ENCODE measurements at regions not wholly inside any gene's neighbourhood (a gene's known extent, or its start where the extent isn't known, plus 50 kb on each side); places are given as distances from the start of the nearest gene placed in this dataset.

- intact Hi-C loops (cut with DNase I; ENCODE audit: low total_unique reads) (no loop called here), in situ Hi-C loops (cut with MboI; ENCODE audit: low sequenced_read_pairs in 4 of 4) (no loop called here)
- Histone ChIP-seq H3K9me3 (no peaks in the 10 kb centered on the region), H3K4me1 (no peaks in the 10 kb centered on the region), H3K4me3 (no peak overlapping the region), H3K27ac (no peak overlapping the region), H3K27me3 (no peaks in the 10 kb centered on the region), H3K36me3 (no peaks in the 10 kb centered on the region)
- no peak for DNase-seq
- no peak for ATAC-seq
- TF ChIP-seq CTCF (IDR thresholded peaks at IDR 0.05 in 4 of 5, conservative IDR thresholded peaks at IDR 0.05 in 1 of 5) (no peak), POLR2A (IDR thresholded peaks at IDR 0.05) (no peak)
Measured at GRCh38 chr2:126345691-126346090, 310.3 kb upstream of the GYPC start.

GRCh38 chr2:126356631-126357030, 299.3 kb upstream of the GYPC start:
- Histone ChIP-seq H3K27me3 (no peaks in the 10 kb centered on the region), H3K36me3 (no peaks in the 10 kb centered on the region), H3K27ac (no peak overlapping the region), H3K4me1 (no peaks in the 10 kb centered on the region), H3K9me3 (no peaks in the 10 kb centered on the region), H3K4me3 (no peak overlapping the region)
- intact Hi-C loops (cut with DNase I; ENCODE audit: low total_unique reads) (no loop called here), in situ Hi-C loops (cut with MboI; ENCODE audit: low sequenced_read_pairs in 4 of 4) (no loop called here)
- TF ChIP-seq CTCF (IDR thresholded peaks at IDR 0.05 in 4 of 5, conservative IDR thresholded peaks at IDR 0.05 in 1 of 5) = no peak
- TF ChIP-seq POLR2A (IDR thresholded peaks at IDR 0.05) = no peak
- DNase-seq (no peak), ATAC-seq (no peak)

GRCh38 chr2:126358122-126358521, 297.8 kb upstream of the GYPC start:
- no peak overlapping the region for H3K27ac ChIP-seq
- no peaks in the 10 kb centered on the region for H3K36me3 ChIP-seq
- TF ChIP-seq CTCF (IDR thresholded peaks at IDR 0.05 in 4 of 5, conservative IDR thresholded peaks at IDR 0.05 in 1 of 5) (no peak), POLR2A (IDR thresholded peaks at IDR 0.05) (no peak)
- H3K9me3 ChIP-seq = no peaks in the 10 kb centered on the region
- H3K4me1 ChIP-seq = no peaks in the 10 kb centered on the region
- H3K4me3 ChIP-seq = no peak overlapping the region
- H3K27me3 ChIP-seq = no peaks in the 10 kb centered on the region
- intact Hi-C loops (cut with DNase I; ENCODE audit: low total_unique reads) (no loop called here), in situ Hi-C loops (cut with MboI; ENCODE audit: low sequenced_read_pairs in 4 of 4) (no loop called here)
- ATAC-seq = no peak
- DNase-seq = no peak

- H3K4me1 ChIP-seq = no peaks in the 10 kb centered on the region
- ATAC-seq (no peak), DNase-seq (no peak)
- H3K36me3 ChIP-seq = no peaks in the 10 kb centered on the region
- H3K4me3 ChIP-seq = no peak overlapping the region
- in situ Hi-C loops (cut with MboI; ENCODE audit: low sequenced_read_pairs in 4 of 4) = no loop called here
- no peak overlapping the region for H3K27ac ChIP-seq
- no peaks in the 10 kb centered on the region for H3K9me3 ChIP-seq
- TF ChIP-seq POLR2A (IDR thresholded peaks at IDR 0.05) (no peak), CTCF (IDR thresholded peaks at IDR 0.05 in 4 of 5, conservative IDR thresholded peaks at IDR 0.05 in 1 of 5) (no peak)
- intact Hi-C loops (cut with DNase I; ENCODE audit: low total_unique reads) = no loop called here
- H3K27me3 ChIP-seq = no peaks in the 10 kb centered on the region
Measured at GRCh38 chr2:126359494-126359893, 296.5 kb upstream of the GYPC start.

GRCh38 chr2:126367361-126367760, 288.6 kb upstream of the GYPC start:
- no peaks in the 10 kb centered on the region for H3K27me3 ChIP-seq
- TF ChIP-seq POLR2A (IDR thresholded peaks at IDR 0.05) (no peak), CTCF (IDR thresholded peaks at IDR 0.05 in 4 of 5, conservative IDR thresholded peaks at IDR 0.05 in 1 of 5) (no peak)
- no peak overlapping the region for H3K27ac ChIP-seq
- H3K4me1 ChIP-seq = no peaks in the 10 kb centered on the region
- no peak for DNase-seq
- intact Hi-C loops (cut with DNase I; ENCODE audit: low total_unique reads) = no loop called here
- H3K4me3 ChIP-seq = no peak overlapping the region
- in situ Hi-C loops (cut with MboI; ENCODE audit: low sequenced_read_pairs in 4 of 4) = no loop called here
- ATAC-seq = no peak
- H3K9me3 ChIP-seq = no peaks in the 10 kb centered on the region
- no peaks in the 10 kb centered on the region for H3K36me3 ChIP-seq

All from gastrocnemius medialis (tissue), 4 donors.